ENCODE measurements at regions not wholly inside any gene's neighbourhood (a gene's known extent, or its start where the extent isn't known, plus 50 kb on each side); places are given as distances from the start of the nearest gene placed in this dataset.

DNA sequence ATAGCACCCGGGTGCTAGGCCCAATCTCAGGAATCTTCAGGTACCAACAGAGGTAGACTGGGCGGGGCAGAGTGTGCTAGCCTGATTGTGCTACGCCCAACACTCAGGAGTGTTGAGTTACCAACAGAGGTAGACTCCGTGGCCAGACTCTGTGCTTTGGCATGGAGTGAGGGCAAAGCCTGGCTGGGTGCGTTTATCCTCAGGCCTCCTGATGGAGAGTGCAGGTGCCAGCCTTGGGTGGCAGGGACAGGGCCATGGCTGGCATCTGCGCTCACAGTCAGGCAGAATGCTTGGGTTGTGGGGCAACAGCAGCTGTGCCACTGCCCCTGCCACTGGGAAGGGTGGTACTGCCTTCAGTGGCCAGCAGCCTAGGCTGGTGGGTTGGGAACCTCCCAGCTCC is 111.6 kb downstream of the NEUROD6 start:
- TF ChIP-seq, protein P1, sequence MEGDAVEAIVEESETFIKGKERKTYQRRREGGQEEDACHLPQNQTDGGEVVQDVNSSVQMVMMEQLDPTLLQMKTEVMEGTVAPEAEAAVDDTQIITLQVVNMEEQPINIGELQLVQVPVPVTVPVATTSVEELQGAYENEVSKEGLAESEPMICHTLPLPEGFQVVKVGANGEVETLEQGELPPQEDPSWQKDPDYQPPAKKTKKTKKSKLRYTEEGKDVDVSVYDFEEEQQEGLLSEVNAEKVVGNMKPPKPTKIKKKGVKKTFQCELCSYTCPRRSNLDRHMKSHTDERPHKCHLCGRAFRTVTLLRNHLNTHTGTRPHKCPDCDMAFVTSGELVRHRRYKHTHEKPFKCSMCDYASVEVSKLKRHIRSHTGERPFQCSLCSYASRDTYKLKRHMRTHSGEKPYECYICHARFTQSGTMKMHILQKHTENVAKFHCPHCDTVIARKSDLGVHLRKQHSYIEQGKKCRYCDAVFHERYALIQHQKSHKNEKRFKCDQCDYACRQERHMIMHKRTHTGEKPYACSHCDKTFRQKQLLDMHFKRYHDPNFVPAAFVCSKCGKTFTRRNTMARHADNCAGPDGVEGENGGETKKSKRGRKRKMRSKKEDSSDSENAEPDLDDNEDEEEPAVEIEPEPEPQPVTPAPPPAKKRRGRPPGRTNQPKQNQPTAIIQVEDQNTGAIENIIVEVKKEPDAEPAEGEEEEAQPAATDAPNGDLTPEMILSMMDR (conservative IDR thresholded peaks at IDR 0.05) = no peak
- no peak for TF ChIP-seq ZFX (IDR thresholded peaks at IDR 0.05)

All from C4-2B (cell line).